HUES48 (cell line): ENCODE measurements at regions not wholly inside any gene's neighbourhood (a gene's known extent, or its start where the extent isn't known, plus 50 kb on each side); places are given as distances from the start of the nearest gene placed in this dataset.
"Not testable (repeated sequence)": the region's sequence is repeated elsewhere in the genome, so short reads cannot be mapped to it uniquely, and the experiment has no call there.

Experiments used
- H3K27ac ChIP-seq: one replicate; pipeline ENCODE4 v1.7.0; 2013; ENCODE audit warnings: low read depth, low read length, inconsistent platforms
- H3K27me3 ChIP-seq: 2 replicates; pipeline ENCODE4 v1.6.1; 2013; ENCODE audit warnings: mild to moderate bottlenecking, low read length; ENCODE audit not compliant: control insufficient read depth, insufficient read depth
- H3K36me3 ChIP-seq: 2 replicates; pipeline ENCODE4 v1.6.1; 2013; ENCODE audit warnings: low read length; ENCODE audit not compliant: control insufficient read depth, insufficient read depth
- H3K4me1 ChIP-seq: 2 replicates; pipeline ENCODE4 v1.6.1; 2013; ENCODE audit warnings: mild to moderate bottlenecking, low read length; ENCODE audit not compliant: control insufficient read depth, insufficient read depth
- H3K4me3 ChIP-seq: 2 replicates; pipeline ENCODE4 v1.5.1; 2013; ENCODE audit warnings: mild to moderate bottlenecking, low read depth, low read length
- H3K9ac ChIP-seq: 2 replicates; pipeline ENCODE4 v1.6.1; 2013; ENCODE audit warnings: mild to moderate bottlenecking, low read depth, low read length, moderate library complexity
- H3K9me3 ChIP-seq: 2 replicates; pipeline ENCODE4 v1.6.1; 2013; ENCODE audit warnings: low read length; ENCODE audit not compliant: control insufficient read depth, insufficient read depth

DNA sequence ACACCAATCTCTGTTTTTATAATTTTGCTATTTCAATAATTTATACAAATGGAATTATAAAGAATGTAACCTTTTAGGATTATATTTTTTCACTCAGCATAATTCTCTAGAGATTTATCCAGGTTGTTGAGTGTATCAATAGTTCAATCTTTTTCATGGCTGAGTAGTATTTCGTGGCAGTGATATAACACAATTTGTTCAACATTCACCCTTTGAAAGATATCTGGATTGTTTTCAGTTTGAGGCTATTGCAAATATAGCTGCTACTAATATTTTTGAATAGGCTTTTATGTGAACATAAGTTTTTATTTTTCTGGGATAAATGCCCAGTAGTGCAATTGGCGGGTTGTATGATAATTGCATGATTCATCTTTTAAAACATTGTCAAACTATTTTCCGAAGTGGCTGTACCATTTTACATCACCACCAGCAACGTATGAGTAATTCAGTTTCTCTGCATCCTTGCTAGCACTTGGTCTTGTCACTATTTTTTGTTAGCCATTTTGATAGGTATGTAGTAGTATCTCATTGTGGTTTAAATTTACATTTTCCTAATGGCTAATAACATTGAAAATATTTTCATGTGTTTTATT, 55.6 kb upstream of the ABCD3 start:
- H3K27ac ChIP-seq, result no peak overlapping the region
- no peaks in the 10 kb centered on the region for H3K27me3 ChIP-seq
- H3K36me3 ChIP-seq, result no peaks in the 10 kb centered on the region
- no peak overlapping the region for H3K9ac ChIP-seq
- 0 out of 2 replicates have a peak, but pooled peaks cover 9% of the 10 kb centered on the region for H3K9me3 ChIP-seq
- H3K4me3 ChIP-seq, result no peak overlapping the region
- H3K4me1 ChIP-seq, result no peaks in the 10 kb centered on the region

DNA sequence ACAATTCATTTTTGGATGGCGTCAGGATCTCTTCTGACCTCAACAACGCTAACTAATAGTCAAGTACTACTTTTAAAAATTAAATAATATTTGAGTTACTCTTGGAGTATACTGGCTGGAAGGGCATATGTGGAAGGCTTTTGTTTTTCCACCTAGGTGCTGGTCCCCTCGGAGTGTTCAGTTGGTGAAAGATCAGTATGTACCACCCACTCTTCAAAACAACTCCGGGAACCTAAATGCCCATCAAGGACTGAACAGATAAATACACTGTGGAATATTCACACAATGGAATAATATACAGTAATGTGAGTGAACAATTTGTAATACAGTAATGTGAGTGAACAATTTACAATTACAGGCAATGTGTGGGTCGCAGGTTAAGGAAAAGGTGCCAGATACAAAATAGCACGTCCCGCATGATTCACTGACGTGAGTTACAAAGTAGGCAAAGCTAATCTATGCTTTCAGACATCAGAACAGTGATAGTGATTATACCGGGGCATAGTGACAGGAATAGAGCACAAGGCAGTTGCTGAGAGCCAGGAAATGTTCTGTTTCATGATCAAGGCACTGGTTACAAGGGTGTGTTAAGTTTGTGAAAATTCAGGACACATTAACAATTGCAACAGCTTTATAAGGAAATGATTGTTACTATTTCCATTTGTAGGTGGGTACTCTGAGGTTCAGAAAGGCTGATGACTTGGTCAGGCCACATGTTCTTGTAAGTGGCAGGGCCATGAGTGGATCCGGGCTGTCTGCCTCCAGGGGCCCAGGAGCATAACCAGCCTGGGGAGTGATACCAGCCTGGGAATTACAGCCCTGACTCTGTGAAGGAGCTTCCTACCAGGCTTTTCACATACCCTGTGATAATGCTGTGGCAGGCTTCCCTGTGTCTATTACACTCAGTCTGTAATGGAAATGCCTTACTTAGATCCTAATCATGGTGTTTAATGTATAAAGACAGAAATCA, 59.3 kb upstream of the ABCD3 start:
- no peak overlapping the region for H3K27ac ChIP-seq
- H3K27me3 ChIP-seq, result no peaks in the 10 kb centered on the region
- H3K9ac ChIP-seq, result no peak overlapping the region
- H3K4me1 ChIP-seq, result no peaks in the 10 kb centered on the region
- no peaks in the 10 kb centered on the region for H3K36me3 ChIP-seq
- 0 out of 2 replicates have a peak, but pooled peaks cover 9% of the 10 kb centered on the region for H3K9me3 ChIP-seq
- no peak overlapping the region for H3K4me3 ChIP-seq

DNA sequence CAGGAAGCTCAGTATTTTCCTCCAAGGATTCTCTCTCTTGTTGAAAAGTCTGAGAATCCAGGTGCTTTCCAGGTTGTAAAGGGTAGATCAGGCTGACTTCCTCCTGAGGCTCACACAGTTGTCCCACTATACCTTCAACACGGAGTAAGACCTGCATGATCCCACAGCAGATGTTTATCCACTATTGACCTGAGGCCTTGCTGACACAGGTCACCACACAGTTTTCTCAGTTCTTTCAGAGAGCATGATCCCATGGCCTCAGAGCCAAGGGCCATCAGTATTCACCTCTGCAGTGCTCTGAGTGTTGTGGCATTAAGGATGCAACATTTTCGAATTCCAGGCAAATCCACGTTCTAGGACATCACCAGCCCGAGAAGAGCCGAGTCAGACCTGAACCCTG, 60.5 kb upstream of the ABCD3 start:
- no peak overlapping the region for H3K9ac ChIP-seq
- 0 out of 2 replicates have a peak, but pooled peaks cover 7% of the 10 kb centered on the region for H3K9me3 ChIP-seq
- no peaks in the 10 kb centered on the region for H3K27me3 ChIP-seq
- H3K4me3 ChIP-seq, result no peak overlapping the region
- H3K27ac ChIP-seq, result no peak overlapping the region
- no peaks in the 10 kb centered on the region for H3K36me3 ChIP-seq
- H3K4me1 ChIP-seq, result no peaks in the 10 kb centered on the region

DNA sequence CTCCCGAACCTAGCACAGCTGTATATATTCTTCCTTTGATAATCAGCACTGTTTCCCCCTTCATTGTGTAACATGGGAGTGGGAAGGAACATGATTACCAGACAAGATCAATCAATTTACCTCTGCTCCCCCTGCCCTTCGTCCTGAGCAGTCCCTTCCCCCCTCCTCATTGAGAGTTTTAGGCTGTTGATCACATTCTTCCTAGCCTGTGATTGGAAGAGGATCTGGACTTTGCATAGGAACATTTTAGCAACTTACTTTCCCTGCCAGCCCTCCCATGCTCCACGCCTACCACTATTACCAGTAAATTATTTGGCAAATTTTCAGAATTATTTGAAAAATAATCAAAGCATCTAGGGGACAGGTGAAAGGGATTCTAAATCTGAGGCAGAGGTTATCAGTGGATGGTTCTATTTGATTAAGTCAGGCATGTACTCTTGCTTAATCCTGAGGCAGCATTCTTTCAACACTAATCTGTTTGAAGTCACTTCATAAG, 62.7 kb upstream of the ABCD3 start:
- H3K27ac ChIP-seq, result no peak overlapping the region
- H3K4me3 ChIP-seq, result no peak overlapping the region
- no peaks in the 10 kb centered on the region for H3K36me3 ChIP-seq
- H3K27me3 ChIP-seq, result no peaks in the 10 kb centered on the region
- H3K4me1 ChIP-seq, result no peaks in the 10 kb centered on the region
- no peak overlapping the region for H3K9ac ChIP-seq
- H3K9me3 ChIP-seq, result no peaks in the 10 kb centered on the region

DNA sequence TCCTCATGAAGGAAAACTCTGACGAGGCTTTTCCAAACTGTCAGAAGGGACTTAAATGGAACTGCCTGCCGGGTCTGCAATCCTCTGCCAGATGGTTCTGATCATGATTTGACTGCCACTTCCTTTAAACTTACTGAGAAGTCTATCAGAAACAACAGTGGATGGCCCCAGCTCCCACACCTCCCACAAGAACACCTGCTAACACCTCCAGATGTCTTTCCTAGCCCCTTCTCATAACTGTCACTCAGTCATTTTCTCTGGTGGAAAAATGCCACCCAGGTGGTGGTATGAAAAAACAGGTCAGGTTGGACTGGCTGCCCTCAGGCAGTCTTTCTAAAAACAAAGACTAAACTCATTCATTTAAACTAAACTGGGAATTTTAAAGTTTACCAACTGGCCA, 66.7 kb upstream of the ABCD3 start:
- Histone ChIP-seq H3K4me3 (no peak overlapping the region), H3K27ac (no peak overlapping the region), H3K4me1 (no peaks in the 10 kb centered on the region), H3K27me3 (no peaks in the 10 kb centered on the region; the same call in 1 of the 2 replicates), H3K36me3 (no peaks in the 10 kb centered on the region), H3K9ac (no peak overlapping the region), H3K9me3 (no peaks in the 10 kb centered on the region)

DNA sequence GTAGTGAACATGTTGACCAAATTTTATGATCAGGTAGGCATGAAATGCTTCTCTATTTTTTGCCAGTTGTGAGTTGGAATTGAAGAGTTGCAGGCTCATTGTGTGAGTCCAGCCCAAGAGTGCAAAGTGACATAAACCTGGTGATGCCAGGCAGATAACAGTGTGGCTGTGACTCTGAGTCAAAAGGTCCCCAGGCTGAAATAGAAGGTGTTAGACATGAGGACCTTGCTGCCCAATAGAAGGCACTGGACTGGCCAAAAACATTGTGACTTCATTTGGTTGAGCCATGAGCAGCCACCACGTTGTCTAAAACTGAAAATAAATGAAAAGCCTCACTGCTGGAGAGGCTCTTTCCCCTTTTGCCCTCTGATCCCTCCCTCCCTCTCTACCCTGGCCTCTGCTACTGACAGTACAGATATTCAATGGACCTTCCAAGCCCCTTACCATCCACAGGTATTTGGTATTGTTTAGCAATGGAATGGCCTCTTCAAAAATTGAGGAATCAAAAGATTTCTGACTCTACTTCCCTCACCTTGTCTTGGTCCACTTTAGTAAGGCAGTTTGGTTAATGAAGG, 67.8 kb upstream of the ABCD3 start:
- Histone ChIP-seq H3K27ac (no peak overlapping the region), H3K4me1 (no peaks in the 10 kb centered on the region)

DNA sequence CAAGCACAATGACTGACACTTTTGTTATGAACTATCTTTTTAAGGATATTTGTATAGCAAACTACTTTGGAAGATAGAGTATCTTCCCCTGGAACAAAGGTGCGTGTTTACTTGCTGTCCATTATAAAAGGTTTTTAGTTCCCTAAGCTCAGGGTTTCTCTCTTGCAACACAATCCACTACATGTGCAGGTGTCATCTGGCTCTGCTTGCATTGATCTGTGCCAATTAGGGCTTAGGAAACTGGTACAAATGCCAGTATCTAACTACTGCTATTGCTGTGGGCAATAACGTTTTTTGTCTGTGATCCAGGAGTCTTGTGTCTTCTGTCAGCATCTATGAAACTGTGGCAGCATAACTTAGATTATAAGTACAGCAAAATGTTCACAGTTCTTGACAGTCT, 68.3 kb upstream of the ABCD3 start:
- H3K27me3 ChIP-seq, result no peaks in the 10 kb centered on the region; the same call in 1 of the 2 replicates
- no peak overlapping the region for H3K4me3 ChIP-seq
- H3K9me3 ChIP-seq, result no peaks in the 10 kb centered on the region
- H3K4me1 ChIP-seq, result no peaks in the 10 kb centered on the region
- no peak overlapping the region for H3K9ac ChIP-seq
- H3K27ac ChIP-seq, result no peak overlapping the region
- H3K36me3 ChIP-seq, result no peaks in the 10 kb centered on the region

More for the DNA sequence above, 67.8 kb upstream of the ABCD3 start:
- no peak overlapping the region for H3K4me3 ChIP-seq
- H3K9ac ChIP-seq, result no peak overlapping the region
- no peaks in the 10 kb centered on the region; the same call in 1 of the 2 replicates for H3K27me3 ChIP-seq
- no peaks in the 10 kb centered on the region for H3K9me3 ChIP-seq
- H3K36me3 ChIP-seq, result no peaks in the 10 kb centered on the region

DNA sequence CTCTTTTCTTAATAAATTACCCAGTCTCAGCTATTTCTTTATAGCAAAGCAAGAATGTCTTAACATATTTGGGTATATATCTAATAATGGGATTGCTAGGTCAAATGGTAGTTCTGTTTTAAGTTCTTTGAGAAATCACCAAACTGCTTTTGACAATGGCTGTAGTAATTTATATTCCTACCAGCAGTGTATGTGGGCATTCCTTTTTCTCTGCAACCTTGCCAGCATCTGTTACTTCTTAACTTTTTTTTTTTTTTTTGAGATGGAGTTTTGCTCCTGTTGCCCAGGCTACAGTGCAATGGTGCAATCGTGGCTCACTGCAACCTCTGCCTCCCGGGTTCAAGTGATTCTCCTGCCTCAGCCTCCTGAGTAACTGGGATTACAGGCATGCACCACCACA, 69.8 kb upstream of the ABCD3 start:
- not testable (repeated sequence) for H3K27me3 ChIP-seq, H3K27ac ChIP-seq, H3K36me3 ChIP-seq, H3K9me3 ChIP-seq, H3K4me3 ChIP-seq, H3K4me1 ChIP-seq, H3K9ac ChIP-seq

DNA sequence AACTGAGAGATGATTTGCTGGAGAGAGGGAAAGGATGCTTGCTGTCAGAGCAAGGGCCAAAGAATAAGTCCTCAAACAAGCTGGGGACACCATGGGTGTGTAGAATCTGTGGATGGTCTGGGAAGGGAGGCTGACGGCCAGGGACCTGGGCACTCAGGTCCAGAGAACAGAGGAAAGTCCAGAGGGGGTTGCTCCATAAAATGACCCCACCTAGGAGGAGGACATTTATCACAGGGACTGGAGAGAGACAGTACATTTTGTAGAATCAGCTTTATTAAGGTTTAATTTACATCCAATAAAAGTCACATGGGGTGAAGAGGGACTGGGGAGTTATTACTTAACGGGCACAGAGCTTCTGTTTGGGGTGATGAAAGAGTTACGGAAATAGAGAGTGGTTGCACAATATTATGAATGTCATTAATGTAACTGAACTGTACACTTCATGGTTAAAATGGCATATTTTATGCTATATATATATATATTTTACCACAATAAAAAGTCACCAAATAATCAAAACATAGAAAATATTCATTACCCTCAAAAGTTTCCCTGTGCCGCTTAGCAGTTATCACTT, 73.0 kb upstream of the ABCD3 start:
- Histone ChIP-seq H3K27me3 (no peaks in the 10 kb centered on the region; the same call in 1 of the 2 replicates), H3K9ac (no peak overlapping the region), H3K27ac (no peak overlapping the region), H3K4me1 (no peaks in the 10 kb centered on the region), H3K9me3 (no peaks in the 10 kb centered on the region), H3K4me3 (no peak overlapping the region), H3K36me3 (no peaks in the 10 kb centered on the region)

DNA sequence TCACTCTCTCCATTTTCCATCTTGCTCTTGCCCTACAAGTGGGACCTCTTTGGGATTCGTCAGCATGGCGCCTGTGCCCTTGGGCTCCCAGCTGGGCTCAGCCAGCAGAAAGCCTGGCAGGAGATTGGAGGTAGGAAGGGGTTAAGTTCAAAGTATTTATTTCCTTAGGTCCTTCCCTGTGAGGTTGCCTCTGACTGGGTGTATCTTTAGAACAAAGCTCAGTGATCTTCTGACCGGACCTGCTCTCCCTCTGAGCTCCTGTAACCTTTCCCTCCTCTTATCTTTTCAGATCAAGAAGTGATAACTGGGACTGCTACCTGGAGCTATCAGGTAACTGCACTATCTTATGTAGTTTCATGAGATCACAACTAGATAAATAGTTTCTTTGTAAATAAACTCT, 75.8 kb upstream of the ABCD3 start:
- Histone ChIP-seq H3K4me3 (no peak overlapping the region), H3K27me3 (no peaks in the 10 kb centered on the region), H3K4me1 (no peaks in the 10 kb centered on the region), H3K36me3 (no peaks in the 10 kb centered on the region), H3K9me3 (no peaks in the 10 kb centered on the region), H3K9ac (no peak overlapping the region), H3K27ac (no peak overlapping the region)
